Sigmoid colon (tissue), 4 donors: ENCODE measurements at regions not wholly inside any gene's neighbourhood (a gene's known extent, or its start where the extent isn't known, plus 50 kb on each side); places are given as distances from the start of the nearest gene placed in this dataset.

Source experiments
- CTCF ChIP-seq, 4 experiments: fragments of 450-650 bp in 3 of 4; fragments of 200-600 bp in 1 of 4; IDR thresholded peaks; one replicate each; pipeline ENCODE4 v1.5.1; 2016 to 2019; ENCODE audit warnings: antibody characterized with exemption in 4 of 4, mild to moderate bottlenecking in 3 of 4, moderate library complexity in 2 of 4
- EP300 ChIP-seq, 4 donors: sonication (generic); formaldehyde crosslinking; IDR thresholded peaks; one replicate each; pipeline ENCODE4 v1.6.1; 2017; ENCODE audit warnings: antibody characterized with exemption in 4 of 4
- POLR2A ChIP-seq, 2 donors: fragments of 450-650 bp; IDR thresholded peaks; one replicate each; pipeline ENCODE4 v1.6.1; 2016; ENCODE audit warnings: antibody characterized with exemption in 2 of 2, mild to moderate bottlenecking in 2 of 2, moderate library complexity in 2 of 2
- POLR2AphosphoS5 ChIP-seq, 4 donors: sonication (generic); formaldehyde crosslinking; IDR thresholded peaks; one replicate each; pipeline ENCODE4 v1.6.1; 2017; ENCODE audit warnings: antibody characterized with exemption in 4 of 4

GRCh38 chr22:42202048-42202447, 68.4 kb downstream of the TCF20 start:
- TF ChIP-seq CTCF (IDR thresholded peaks at IDR 0.05) (no peak), POLR2A (IDR thresholded peaks at IDR 0.05) (no peak), EP300 (IDR thresholded peaks at IDR 0.05) (no peak), POLR2AphosphoS5 (IDR thresholded peaks at IDR 0.05) (no peak)
